ENCODE measurements at regions not wholly inside any gene's neighbourhood (a gene's known extent, or its start where the extent isn't known, plus 50 kb on each side); places are given as distances from the start of the nearest gene placed in this dataset.

GRCh38 chr14:44396226-44396625 is 110.9 kb downstream of the FSCB start:
- Histone ChIP-seq H3K27ac (ENCODE audit: low read length, poor library complexity, severe bottlenecking) (no peak overlapping the region), H2BK5ac (ENCODE audit: low read depth, low read length, poor library complexity, severe bottlenecking) (no peak overlapping the region), H2BK120ac (ENCODE audit: low read depth, low read length) (no peak overlapping the region), H3K14ac (ENCODE audit: low read length in 2 of 2) (no peak overlapping the region), H2BK12ac (ENCODE audit: low read length in 2 of 2) (no peak overlapping the region), H3K27me3 (ENCODE audit: control insufficient read depth in 1 of 2, insufficient read depth in 1 of 2, low read length in 2 of 2) (no peaks in the 10 kb centered on the region), H3K4me2 (ENCODE audit: low read length, poor library complexity, severe bottlenecking) (no peak overlapping the region), H2AFZ (ENCODE audit: low read depth, low read length) (no peak overlapping the region), H3K9me3 (ENCODE audit: control insufficient read depth, low read length) (no peaks in the 10 kb centered on the region), H3K4ac (ENCODE audit: low read depth in 1 of 2, low read length in 2 of 2) (no peak overlapping the region), H3K18ac (ENCODE audit: low read depth in 1 of 2, low read length in 2 of 2) (no peak overlapping the region), H3K4me3 (ENCODE audit: insufficient read depth in 1 of 2, low read depth in 1 of 2, low read length in 2 of 2) (no peak overlapping the region), H3K79me1 (replicated peaks; ENCODE audit: low read length, poor library complexity, severe bottlenecking) (no peaks in the 10 kb centered on the region), H2AK5ac (ENCODE audit: low read length, severe bottlenecking) (no peak overlapping the region), H4K8ac (ENCODE audit: low read length) (no peak overlapping the region), H2BK15ac (ENCODE audit: low read depth, poor library complexity, severe bottlenecking) (no peak overlapping the region), H3K23ac (ENCODE audit: low read length in 2 of 2) (no peak overlapping the region), H4K91ac (ENCODE audit: low read length) (no peak overlapping the region), H3K4me1 (ENCODE audit: control insufficient read depth, insufficient read depth, low read depth, low read length) (no peaks in the 10 kb centered on the region), H3K9ac (ENCODE audit: low read length) (no peak overlapping the region), H3K36me3 (ENCODE audit: control insufficient read depth in 1 of 2, insufficient read depth in 2 of 2, low read depth in 1 of 2, low read length in 2 of 2) (no peaks in the 10 kb centered on the region)
- DNase-seq: no peak
- WGBS: no CpG with 5 or more reads among the region's 2 CpGs

DNA sequence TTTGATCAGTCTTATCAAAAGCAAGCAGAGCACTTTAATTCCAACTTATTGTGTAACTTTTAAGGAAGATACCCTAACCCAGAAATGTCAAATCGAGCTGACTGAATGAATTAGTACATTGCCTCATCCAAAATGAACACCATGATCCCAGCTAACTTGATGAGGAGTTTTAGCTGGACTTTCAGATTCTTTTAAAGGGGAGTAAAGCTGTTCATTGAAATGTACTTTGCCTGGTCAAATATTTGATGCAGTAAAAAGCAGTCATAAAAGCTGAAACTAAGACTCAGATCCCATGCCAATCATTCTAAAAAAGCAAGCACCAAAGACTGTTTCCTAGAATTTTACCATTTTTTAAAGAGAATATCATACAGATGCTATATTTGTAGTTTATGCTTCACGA is 114.1 kb downstream of the FSCB start:
- no peak overlapping the region for H2BK15ac ChIP-seq (ENCODE audit: low read depth, poor library complexity, severe bottlenecking)
- H3K36me3 ChIP-seq (ENCODE audit: control insufficient read depth in 1 of 2, insufficient read depth in 2 of 2, low read depth in 1 of 2, low read length in 2 of 2): no peaks in the 10 kb centered on the region
- H2AK5ac ChIP-seq (ENCODE audit: low read length, severe bottlenecking): no peak overlapping the region
- H3K14ac ChIP-seq (ENCODE audit: low read length in 2 of 2): no peak overlapping the region
- H3K18ac ChIP-seq (ENCODE audit: low read depth in 1 of 2, low read length in 2 of 2): no peak overlapping the region
- WGBS: 38% methylated on average over 1 of the region's 2 CpGs
- H2BK12ac ChIP-seq (ENCODE audit: low read length in 2 of 2): no peak overlapping the region
- no peaks in the 10 kb centered on the region for H3K4me1 ChIP-seq (ENCODE audit: control insufficient read depth, insufficient read depth, low read depth, low read length)
- H3K27ac ChIP-seq (ENCODE audit: low read length, poor library complexity, severe bottlenecking): no peak overlapping the region
- H3K9ac ChIP-seq (ENCODE audit: low read length): no peak overlapping the region
- no peaks in the 10 kb centered on the region for H3K9me3 ChIP-seq (ENCODE audit: control insufficient read depth, low read length)
- H3K23ac ChIP-seq (ENCODE audit: low read length in 2 of 2): no peak overlapping the region
- no peak overlapping the region for H4K8ac ChIP-seq (ENCODE audit: low read length)
- H3K4me3 ChIP-seq (ENCODE audit: insufficient read depth in 1 of 2, low read depth in 1 of 2, low read length in 2 of 2): no peak overlapping the region
- no peak overlapping the region for H4K91ac ChIP-seq (ENCODE audit: low read length)
- H2BK120ac ChIP-seq (ENCODE audit: low read depth, low read length): no peak overlapping the region
- no peak overlapping the region for H3K4ac ChIP-seq (ENCODE audit: low read depth in 1 of 2, low read length in 2 of 2)
- H3K79me1 ChIP-seq (replicated peaks; ENCODE audit: low read length, poor library complexity, severe bottlenecking): no peaks in the 10 kb centered on the region
- H2AFZ ChIP-seq (ENCODE audit: low read depth, low read length): no peak overlapping the region
- no peak overlapping the region for H2BK5ac ChIP-seq (ENCODE audit: low read depth, low read length, poor library complexity, severe bottlenecking)
- no peak for DNase-seq
- no peaks in the 10 kb centered on the region for H3K27me3 ChIP-seq (ENCODE audit: control insufficient read depth in 1 of 2, insufficient read depth in 1 of 2, low read length in 2 of 2)
- no peak overlapping the region for H3K4me2 ChIP-seq (ENCODE audit: low read length, poor library complexity, severe bottlenecking)

GRCh38 chr14:44388306-44388705 is 118.8 kb downstream of the FSCB start:
- H3K4me1 ChIP-seq (ENCODE audit: control insufficient read depth, insufficient read depth, low read depth, low read length): peaks cover 2% of the 10 kb centered on the region
- H2BK120ac ChIP-seq (ENCODE audit: low read depth, low read length): no peak overlapping the region
- no peak overlapping the region for H3K4ac ChIP-seq (ENCODE audit: low read depth in 1 of 2, low read length in 2 of 2)
- no peak overlapping the region for H3K18ac ChIP-seq (ENCODE audit: low read depth in 1 of 2, low read length in 2 of 2)
- H4K8ac ChIP-seq (ENCODE audit: low read length): no peak overlapping the region
- DNase-seq: no peak
- H3K9me3 ChIP-seq (ENCODE audit: control insufficient read depth, low read length): no peaks in the 10 kb centered on the region
- no peak overlapping the region for H3K14ac ChIP-seq (ENCODE audit: low read length in 2 of 2)
- no peak overlapping the region for H2BK15ac ChIP-seq (ENCODE audit: low read depth, poor library complexity, severe bottlenecking)
- no peak overlapping the region for H3K27ac ChIP-seq (ENCODE audit: low read length, poor library complexity, severe bottlenecking)
- H2BK12ac ChIP-seq (ENCODE audit: low read length in 2 of 2): no peak overlapping the region
- no peak overlapping the region for H2AK5ac ChIP-seq (ENCODE audit: low read length, severe bottlenecking)
- no peak overlapping the region for H3K4me3 ChIP-seq (ENCODE audit: insufficient read depth in 1 of 2, low read depth in 1 of 2, low read length in 2 of 2)
- H3K79me1 ChIP-seq (replicated peaks; ENCODE audit: low read length, poor library complexity, severe bottlenecking): no peaks in the 10 kb centered on the region
- no peaks in the 10 kb centered on the region for H3K36me3 ChIP-seq (ENCODE audit: control insufficient read depth in 1 of 2, insufficient read depth in 2 of 2, low read depth in 1 of 2, low read length in 2 of 2)
- no peak overlapping the region for H2BK5ac ChIP-seq (ENCODE audit: low read depth, low read length, poor library complexity, severe bottlenecking)
- H3K23ac ChIP-seq (ENCODE audit: low read length in 2 of 2): no peak overlapping the region
- no peak overlapping the region for H3K9ac ChIP-seq (ENCODE audit: low read length)
- no peak overlapping the region for H3K4me2 ChIP-seq (ENCODE audit: low read length, poor library complexity, severe bottlenecking)
- H3K27me3 ChIP-seq (ENCODE audit: control insufficient read depth in 1 of 2, insufficient read depth in 1 of 2, low read length in 2 of 2): no peaks in the 10 kb centered on the region
- H4K91ac ChIP-seq (ENCODE audit: low read length): no peak overlapping the region
- H2AFZ ChIP-seq (ENCODE audit: low read depth, low read length): no peak overlapping the region

DNA sequence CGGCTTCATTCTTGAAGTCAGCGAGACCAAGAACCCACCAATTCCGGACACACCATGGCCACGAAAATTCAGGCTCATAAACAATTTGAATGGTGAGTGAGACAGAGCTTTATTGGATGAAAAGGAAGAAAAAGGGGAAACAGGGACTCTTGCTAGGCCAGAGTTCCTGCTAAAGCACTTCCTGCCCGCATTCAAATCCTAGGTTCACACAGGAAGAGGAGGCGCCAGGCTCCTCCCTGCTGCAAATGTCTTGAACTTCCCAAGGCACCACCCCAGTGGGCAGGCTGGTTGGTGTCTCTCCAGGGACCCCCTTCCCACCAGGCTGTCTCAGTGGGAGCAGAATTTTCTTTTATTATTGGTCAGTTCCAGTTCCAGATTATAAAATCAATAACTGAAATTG is 121.2 kb downstream of the FSCB start:
- Histone ChIP-seq H4K91ac (ENCODE audit: low read length) (no peak overlapping the region), H2BK5ac (ENCODE audit: low read depth, low read length, poor library complexity, severe bottlenecking) (no peak overlapping the region), H3K14ac (ENCODE audit: low read length in 2 of 2) (no peak overlapping the region), H3K27ac (ENCODE audit: low read length, poor library complexity, severe bottlenecking) (no peak overlapping the region), H2BK120ac (ENCODE audit: low read depth, low read length) (no peak overlapping the region), H3K27me3 (ENCODE audit: control insufficient read depth in 1 of 2, insufficient read depth in 1 of 2, low read length in 2 of 2) (no peaks in the 10 kb centered on the region), H3K4me1 (ENCODE audit: control insufficient read depth, insufficient read depth, low read depth, low read length) (peaks cover 2% of the 10 kb centered on the region), H2BK12ac (ENCODE audit: low read length in 2 of 2) (no peak overlapping the region), H2AK5ac (ENCODE audit: low read length, severe bottlenecking) (no peak overlapping the region), H3K4me3 (ENCODE audit: insufficient read depth in 1 of 2, low read depth in 1 of 2, low read length in 2 of 2) (no peak overlapping the region), H3K4ac (ENCODE audit: low read depth in 1 of 2, low read length in 2 of 2) (no peak overlapping the region), H3K18ac (ENCODE audit: low read depth in 1 of 2, low read length in 2 of 2) (no peak overlapping the region), H3K9me3 (ENCODE audit: control insufficient read depth, low read length) (no peaks in the 10 kb centered on the region), H4K8ac (ENCODE audit: low read length) (no peak overlapping the region), H2BK15ac (ENCODE audit: low read depth, poor library complexity, severe bottlenecking) (no peak overlapping the region), H3K4me2 (ENCODE audit: low read length, poor library complexity, severe bottlenecking) (no peak overlapping the region), H3K79me1 (replicated peaks; ENCODE audit: low read length, poor library complexity, severe bottlenecking) (no peaks in the 10 kb centered on the region), H3K36me3 (ENCODE audit: control insufficient read depth in 1 of 2, insufficient read depth in 2 of 2, low read depth in 1 of 2, low read length in 2 of 2) (no peaks in the 10 kb centered on the region), H2AFZ (ENCODE audit: low read depth, low read length) (no peak overlapping the region), H3K9ac (ENCODE audit: low read length) (no peak overlapping the region), H3K23ac (ENCODE audit: low read length in 2 of 2) (no peak overlapping the region)
- 96% methylated on average over 6 of the region's 6 CpGs for WGBS
- DNase-seq: no peak

All from mesenchymal stem cell (in vitro differentiated cells and primary cell).